HG02642 (cell line): ENCODE measurements at regions not wholly inside any gene's neighbourhood (a gene's known extent, or its start where the extent isn't known, plus 50 kb on each side); places are given as distances from the start of the nearest gene placed in this dataset.
"Not testable (repeated sequence)": the region's sequence is repeated elsewhere in the genome, so short reads cannot be mapped to it uniquely, and the experiment has no call there.

ENCODE experiments used
- ATAC-seq: cut with Tn5 transposase; IDR thresholded peaks from one replicate; pipeline ENCODE4 v1.9.1; 2021; ENCODE audit warnings: mild to moderate bottlenecking; ENCODE audit not compliant: unreplicated experiment, poor library complexity

DNA sequence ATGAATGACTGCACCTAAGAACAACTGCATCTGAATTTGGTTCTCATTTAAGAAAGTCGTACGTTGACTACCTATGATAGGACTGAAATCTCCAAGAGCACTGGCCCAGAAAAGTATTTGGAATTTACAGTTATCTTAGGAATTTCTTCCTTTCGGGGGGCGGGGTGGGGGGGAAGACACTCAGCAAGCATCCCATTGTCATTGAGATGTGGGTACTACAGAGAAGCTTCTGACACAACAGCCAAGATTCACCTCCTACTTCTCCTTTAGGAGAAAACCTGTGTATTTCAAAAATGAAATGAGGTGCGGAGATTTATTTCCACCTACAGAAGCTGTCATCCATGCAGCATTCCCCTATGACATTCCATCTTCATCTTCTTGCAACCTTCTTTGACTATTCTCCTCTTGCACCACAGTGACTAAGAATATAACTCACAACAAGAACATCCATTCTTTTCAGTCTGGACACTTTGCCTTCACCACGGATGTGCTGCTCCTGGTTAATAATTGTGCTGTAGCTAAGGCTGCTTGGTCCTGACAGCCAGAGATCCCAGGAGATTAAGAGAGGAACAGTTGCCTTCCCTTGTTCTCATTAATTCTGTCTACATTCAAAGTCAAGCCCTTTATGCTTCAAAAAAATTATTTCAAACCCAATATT, 98.4 kb upstream of the FRMD4A start:
- no peak for ATAC-seq

DNA sequence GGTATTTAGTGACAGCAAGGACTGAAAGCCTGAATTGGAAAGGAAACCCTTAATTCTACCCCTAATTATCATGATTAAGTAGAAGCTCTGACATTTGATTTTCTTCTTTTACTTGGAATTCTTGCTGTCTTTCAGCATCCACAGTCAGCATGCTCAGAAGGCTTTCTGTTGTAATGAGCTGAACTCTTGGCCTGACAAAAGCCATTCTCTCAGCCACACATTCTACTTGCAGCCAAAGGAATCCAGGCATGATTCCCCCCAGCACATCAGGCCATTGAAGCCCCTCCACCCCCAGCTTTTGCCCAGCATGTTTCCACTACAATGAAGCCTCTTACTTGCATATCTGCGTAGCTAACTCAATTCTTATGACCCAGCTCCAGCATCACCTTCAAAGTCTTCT, 94.3 kb upstream of the FRMD4A start:
- ATAC-seq: no peak

DNA sequence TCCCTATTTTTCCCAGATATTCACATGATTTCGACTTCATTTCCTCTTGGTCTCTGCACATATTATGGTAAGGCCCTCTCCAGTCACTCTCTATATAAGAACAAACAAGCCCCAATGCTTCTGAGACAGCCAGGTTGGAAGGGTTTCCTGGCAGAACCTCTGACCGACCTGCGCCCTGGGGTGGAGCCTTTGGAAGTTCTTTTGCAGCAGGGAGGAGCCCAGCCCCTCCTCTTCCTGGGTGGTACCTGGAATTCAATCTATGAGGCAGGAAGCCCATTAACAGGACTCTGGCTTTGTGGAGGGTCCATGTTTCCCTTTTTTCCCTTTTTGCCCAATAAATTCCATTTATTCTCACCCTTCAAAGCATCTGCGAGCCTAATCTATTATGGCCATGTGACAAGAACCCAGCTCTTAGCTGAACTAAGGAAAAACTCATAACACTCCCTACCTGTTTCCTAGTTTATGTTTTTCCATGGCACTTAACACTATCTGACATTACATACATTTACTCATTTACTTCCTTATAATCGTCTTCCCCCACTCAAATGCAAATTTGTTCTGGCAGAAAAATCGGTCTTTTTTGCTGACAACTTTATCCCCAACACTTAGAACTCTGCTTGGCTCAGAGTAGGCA, 92.5 kb upstream of the FRMD4A start:
- ATAC-seq: no peak

DNA sequence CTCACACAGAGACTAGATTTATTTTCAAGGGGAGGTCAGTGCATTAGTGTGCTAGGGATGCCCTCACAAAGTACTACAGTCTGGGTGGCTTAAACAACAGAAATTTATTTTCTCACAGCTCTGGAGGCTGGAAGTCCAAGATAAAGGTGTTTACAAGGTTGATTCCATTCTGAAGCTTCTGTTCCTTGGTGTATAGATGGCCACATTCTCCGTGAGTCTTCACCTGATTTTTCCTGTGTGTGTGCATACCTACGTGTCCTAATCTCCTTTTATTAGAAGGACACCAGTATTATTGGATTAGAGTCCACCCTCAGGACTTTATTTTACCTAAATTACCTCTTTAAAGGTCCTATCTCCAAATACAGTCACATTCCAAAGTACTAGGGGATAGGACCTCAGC, 91.7 kb upstream of the FRMD4A start:
- no peak for ATAC-seq

DNA sequence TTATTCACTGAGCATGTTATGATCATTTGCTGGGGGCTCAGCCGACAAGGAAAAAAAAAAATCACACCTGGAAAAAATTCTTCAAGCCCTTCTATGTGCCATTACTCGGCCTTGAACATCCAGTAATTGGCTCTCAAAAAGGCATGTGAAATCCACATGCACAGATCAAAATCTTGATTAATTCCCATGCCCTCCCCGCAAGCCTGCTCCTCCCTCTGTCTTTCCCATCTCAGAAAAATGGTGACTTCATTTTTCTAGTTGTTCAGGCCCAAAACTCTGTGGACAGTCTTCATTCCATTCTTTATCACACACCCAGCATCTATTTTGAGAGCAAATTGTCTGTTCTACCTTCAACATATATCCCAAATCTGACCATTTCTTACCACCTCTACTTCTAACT, 91.2 kb upstream of the FRMD4A start:
- ATAC-seq: no peak

DNA sequence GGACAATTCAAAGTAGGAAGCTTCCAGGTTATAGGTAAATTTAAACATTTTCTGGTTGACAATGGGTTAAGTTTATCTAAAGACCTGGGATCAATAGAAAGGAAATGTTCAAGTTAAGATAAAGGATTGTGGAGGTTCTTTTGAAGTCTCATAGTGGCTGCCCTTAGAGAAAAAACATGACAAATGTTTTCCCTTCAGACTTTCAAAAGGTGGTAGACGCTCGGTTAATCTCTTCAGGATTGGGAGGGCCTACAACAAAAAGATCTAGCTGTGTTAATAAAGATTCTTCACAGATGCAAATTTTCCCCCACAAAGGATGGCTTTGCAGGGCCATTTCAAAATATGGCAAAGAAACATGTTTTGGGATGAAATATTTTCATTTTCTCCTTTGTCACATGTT, 86.6 kb upstream of the FRMD4A start:
- ATAC-seq: not testable (repeated sequence)

DNA sequence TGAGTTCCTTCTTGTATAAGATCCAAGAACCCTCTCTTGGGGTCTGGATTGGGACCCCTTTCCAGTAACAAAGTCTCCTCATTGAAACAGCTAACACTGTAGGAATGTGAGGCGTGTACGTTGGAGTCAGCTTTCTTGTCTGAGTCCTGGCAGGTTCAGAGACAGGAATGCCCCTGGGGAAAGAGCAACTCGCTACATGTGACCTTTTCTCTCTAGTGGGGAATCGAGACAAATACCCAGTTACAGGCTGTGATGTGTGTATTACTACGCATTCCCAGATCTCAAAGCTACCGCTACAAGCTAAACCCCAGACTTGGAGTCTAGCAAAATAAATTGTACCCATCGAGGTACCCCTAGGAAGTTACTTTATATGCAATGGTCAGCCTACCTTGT, 85.6 kb upstream of the FRMD4A start:
- no peak for ATAC-seq

DNA sequence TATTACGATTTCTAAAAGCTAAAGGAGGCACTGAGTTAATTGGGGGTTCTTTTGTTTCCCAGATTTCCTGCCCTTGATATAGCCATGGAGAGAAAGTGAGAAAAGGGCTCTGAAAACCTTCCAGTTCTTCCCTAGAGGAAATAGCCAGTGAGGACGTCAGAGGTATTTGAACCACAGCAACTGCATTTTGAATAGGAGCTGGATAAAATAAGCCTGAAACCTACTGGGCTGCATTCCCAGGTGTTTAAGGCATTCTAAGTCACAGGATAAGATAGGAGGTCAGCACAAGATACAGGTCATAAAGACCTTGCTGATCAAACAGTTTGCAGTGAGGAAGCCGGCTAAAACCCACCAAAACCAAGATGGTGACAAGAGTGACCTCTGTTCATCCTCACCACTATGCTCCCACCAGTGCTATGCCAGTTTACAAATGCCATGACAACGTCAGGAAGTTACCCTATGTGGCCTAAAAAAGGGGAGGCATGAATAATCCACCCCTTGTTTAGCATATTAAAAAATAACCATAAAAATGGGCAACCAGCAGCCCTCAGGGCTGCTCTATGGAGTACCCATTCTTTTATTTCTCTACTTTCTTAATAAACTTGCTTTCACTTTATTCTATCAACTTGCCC, 85.1 kb upstream of the FRMD4A start:
- ATAC-seq: no peak

DNA sequence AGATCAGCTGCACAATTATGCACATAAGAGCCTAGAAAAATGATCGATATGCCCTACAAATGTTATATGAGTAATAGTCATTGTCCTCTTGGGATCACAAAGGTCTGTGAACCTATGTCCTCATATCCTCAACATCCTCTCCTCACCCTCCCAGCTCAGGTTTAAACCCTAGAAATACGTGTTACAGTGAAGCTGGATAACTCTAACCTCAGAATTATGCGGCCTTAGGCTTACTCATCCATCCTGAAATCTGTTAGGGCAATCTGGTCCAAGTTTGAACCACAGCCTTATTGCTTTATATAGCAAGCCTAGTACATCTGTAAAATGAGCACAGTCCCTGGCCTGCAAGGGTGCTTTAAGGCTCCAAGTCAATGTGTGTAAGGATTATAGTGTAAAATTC, 84.2 kb upstream of the FRMD4A start:
- no peak for ATAC-seq

DNA sequence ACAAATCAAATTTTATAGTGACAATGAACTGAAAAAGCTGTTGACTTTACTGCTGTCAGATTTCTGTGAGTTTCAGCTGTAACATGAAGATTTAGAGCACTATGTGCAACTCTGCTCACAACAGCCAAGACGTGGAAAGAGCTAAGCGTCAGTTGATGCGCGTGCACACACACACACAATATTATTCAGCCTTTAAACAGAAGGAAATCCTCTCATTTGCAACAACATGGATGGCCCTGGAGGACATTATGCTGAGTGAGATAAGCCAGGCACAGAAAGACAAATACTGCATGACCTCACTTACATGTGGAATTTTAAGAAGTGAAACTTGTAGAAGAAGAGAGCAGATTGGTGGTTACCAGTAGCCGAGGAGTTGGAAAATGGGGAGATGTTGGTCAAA, 82.8 kb upstream of the FRMD4A start:
- no peak for ATAC-seq

DNA sequence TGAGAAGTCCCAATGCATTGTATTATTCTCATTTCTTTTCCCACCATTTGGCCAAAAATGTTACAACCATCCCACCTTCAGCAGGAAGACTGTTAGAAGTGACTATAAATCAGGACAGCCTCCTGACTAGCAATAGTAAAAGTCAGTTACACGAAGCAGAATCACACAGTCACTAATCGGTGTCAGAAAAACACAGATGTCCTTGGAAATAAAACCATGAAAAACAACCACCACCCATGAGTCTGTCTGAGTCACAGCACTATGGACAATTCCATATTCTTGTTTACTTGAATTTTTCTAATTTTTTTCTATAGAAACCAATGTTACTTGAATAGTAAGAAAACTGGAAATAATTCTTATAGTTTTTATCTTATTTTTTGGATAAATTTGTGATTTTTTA, 81.9 kb upstream of the FRMD4A start:
- no peak for ATAC-seq

DNA sequence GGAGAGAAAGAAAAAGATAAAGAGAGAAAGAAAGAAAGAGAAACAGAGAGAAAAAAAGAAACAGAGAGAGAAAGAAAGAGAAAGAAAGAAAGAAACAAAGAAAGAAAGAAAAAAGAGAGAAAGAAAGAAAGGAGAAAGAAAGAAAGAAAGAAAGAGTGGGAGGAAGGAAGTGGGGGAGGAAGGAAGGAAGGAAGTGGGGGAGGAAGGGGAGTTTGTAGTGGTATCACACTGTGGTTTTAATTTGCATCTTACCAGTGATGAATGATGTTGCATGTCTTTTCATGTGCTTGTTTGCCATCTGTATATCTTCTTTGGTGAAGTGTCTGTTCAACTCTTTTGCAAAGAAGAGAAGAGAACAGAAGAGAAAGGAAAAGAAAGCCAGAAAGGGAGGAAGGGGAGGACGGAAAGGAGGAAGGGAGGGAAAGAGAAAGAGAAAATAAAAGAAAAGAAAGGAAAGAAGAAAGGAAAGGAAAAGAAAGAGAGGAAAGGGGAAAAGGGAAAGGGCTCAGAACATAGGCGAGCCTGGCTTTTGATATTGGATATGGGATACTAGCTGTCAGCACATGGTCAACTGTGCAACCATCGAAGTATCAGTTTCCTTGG, 79.2 kb upstream of the FRMD4A start:
- ATAC-seq: no peak

DNA sequence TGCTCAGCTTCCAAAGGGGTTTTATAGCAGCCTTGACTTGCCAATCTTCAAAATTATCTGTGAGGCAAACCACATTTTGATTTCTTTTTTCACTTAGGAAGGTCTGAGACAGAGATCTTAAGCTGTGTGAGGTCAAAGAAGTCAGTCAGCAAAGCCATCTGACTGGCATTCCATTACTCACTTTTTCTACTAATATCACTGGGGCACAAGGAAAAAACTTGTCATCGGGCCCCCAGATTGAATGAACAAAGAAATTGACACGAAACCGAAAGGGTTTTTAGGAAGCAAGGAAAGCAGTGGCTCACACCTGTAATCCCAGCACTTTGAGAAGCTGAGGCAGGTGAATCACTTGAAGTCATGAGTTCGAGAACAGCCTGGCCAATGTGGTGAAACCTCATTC, 78.5 kb upstream of the FRMD4A start:
- no peak for ATAC-seq

DNA sequence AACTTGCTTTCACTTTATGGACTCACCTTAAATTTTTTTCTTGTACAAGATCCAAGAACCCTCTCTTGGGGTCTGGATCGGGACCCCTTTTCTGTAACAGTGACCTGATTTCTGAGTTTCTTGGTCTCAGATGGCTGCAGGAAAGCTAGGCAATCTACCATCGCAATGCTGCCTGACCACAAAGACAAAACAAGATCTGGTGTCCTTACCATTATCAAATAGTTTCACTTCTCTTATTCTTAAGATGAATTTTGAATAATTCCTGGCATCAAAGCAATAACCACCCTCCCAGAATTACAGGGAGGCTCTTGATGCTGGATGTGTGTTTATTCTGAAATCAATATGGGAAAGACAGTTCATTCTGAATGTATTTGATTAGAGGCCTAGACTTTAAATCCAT, 77.4 kb upstream of the FRMD4A start:
- no peak for ATAC-seq

DNA sequence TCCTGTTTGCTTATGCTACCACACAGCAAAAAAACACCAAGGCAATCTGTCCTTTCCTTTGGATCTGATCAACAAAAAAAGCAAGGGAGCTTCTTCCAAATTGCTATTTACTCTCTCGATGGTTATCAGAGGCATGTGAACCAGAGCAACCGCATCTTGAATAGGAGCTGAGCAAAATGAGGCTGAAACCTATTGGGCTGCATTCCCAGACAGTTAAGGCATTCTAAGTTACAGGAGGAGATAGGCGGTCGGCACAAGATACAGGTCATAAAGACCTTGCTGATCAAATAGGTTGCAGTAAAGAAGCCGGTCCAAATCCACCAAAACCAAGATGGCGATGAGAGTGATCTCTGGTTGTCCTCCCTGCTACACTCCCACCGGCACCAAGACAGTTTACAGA, 76.8 kb upstream of the FRMD4A start:
- no peak for ATAC-seq

DNA sequence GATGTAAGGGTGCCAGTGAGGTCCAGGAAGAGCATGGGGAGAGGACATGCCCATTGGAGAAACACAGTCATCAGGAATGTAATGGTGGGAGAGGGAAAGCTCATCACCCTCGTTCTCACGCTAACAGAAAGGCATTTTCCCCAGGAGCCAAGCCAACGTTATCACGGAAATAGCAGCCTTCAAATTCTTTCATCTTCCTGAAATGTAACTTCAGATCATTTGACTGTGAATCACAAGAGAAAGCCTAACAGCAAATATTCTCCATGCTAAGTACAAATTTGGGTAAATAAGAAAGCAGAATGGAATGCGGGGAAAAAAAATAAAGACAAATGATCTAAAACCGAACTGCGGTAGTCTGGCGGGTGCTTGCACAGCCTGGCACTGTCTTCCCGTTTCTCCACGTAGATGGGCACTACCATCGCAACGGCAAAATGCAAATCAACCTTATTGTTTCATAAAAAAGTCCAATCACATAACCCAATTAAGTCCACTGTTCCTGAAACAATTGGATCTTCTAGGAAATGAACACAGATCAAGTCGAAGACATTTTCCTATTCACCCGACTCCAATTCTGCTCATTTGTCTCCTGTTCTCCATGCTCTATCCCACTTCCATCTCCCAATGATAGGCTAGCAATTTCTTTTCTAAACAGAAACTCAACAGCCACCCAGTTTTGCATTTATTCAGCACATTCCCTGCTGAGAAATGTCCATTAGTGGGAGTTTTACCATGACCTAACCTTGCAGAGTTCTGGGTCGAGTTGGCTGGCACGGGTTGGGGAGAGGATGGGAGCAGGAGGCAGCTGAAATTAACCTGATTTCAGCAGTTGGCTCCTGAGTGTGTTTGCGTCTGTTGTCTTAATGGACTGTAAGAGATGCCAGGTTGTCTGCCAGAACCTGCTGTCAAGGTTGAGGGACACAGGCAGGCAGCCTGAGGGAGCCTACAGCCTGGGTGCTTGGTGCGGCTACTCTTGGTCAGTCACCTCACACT, 74.6 kb upstream of the FRMD4A start:
- ATAC-seq: no peak

DNA sequence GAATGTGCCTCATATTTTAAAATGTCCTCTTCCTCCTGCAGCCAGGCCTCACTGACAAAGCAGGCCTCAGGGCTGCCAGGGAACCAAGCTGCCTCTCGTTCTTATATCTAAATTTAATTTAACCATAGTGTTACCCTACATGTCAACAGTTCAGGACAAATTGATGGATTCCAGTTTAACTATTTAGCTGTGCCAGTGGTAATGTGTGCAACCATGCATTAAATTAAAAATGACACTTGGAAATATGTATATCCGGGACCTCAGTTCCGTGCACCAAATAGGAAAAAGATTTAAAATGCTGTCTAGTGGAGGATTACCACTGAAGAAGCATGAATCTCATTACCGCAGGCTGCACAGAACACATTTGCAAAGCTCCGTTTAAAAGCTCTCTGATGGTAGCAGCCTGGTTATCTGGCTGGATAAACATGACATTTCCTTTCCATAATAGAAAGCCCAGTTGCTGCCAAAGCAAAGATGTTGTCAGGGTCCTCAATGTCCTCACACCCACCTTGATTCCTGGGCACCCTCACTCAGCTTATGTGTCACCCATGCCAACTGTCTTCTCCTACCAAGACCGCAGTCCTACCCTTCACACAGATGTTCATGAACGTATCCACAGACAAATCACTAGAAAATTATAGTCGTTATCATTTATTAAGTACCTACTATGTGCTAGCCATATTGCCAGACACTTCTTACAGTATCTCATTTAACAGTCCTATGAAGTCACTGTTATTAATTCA, 73.3 kb upstream of the FRMD4A start:
- no peak for ATAC-seq

DNA sequence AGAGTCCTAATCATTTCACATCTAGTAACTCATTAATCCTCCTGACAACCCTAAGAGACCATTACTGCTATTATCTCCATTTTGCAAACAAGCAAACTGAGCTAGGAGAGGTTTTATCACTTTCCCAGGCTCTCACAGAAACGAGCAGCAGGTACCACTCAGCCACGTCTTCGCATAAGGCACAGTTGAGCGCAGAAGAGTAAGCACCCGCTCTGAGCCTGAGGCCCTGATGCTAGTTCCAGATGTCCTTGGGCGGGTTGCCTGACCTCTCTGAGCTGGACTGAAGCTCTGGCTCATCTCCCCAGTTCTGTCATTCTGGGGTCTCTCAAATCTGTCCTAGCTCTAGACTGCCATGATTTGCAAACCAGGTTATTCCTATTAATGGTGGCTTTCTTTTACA, 72.6 kb upstream of the FRMD4A start:
- no peak for ATAC-seq

DNA sequence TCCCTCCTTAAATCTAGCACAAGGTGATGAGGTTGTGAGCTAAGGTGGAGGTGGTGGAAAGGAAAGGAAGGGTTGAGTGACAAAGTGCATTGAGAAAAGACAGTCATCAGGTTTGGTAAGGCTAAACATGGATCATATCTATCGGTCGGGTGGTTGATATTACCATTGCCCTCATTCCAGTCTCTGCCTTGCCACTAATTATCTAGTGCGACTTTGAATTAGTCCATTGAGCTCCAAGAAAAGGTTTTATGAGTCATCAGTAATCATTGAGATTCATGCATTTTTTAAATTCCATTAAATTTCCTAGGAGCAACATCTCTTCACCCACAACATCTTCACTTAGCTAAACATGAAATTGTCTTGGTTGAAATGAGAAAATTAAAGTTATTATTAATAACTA, 68.9 kb upstream of the FRMD4A start:
- no peak for ATAC-seq

DNA sequence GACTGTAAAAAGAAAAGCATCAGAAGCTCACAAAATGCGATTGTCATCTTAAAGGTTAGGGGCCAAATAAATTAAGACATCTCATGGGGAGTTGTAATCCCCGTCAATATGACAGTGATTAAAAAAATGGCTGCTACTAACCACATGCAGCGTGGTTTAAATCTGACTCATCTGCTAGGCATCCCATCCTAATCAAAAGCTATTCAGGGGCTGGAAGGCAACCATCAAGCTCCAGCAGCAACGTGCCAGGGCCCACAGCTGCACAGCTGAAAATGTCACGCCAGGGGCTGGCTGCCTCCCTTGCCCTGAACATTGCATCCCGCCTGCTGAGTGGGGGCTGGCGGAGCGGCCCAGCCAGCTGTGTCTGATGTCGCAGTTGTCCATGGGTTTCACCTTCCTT, 66.3 kb upstream of the FRMD4A start:
- no peak for ATAC-seq
